ENCODE measurements at regions not wholly inside any gene's neighbourhood (a gene's known extent, or its start where the extent isn't known, plus 50 kb on each side); places are given as distances from the start of the nearest gene placed in this dataset.
A peak's percentile ranks its signal among the peaks of the same experiment; 100 is the strongest.

DNA sequence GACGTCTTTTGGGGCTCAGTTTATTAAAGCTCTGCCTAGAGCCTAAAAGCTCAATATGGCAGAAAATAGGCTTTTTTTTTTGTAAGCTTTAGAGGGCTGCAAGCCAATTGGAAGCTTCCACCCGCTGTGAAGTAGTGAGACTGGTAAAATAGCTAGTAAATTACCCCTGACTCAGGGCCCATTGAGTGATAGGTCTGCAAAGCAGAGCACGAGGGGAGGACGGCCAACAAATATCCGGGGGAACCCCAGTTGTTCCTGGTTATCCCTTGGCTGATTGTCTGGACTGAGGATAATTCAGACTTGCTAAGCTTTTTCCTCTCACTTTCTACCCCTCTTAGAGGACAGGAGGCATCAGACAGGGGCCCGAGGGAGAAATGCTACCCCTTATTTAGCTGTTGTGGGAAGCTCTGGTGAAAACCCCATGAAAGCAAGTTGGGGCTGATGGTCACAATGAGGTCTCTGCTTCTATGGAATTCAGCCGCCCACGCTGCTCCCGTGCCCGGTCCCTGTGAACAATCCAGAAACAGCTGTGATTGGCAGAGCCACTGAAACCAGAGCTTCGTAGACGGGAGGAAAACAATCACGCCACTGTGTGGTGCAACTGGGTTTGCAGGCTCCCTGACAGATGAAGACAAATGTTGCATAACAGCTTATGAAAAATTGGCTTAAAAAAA is 141.9 kb upstream of the LGALSL start:
- DNase-seq (ENCODE audit: insufficient read length, low spot score): no peak
- no peak for FAIRE-seq

- DNase-seq (ENCODE audit: insufficient read length, low spot score): no peak
- FAIRE-seq: no peak
Observed at GRCh38 chr2:64312622-64313397, 141.2 kb upstream of the LGALSL start.

GRCh38 chr2:64313398-64313723 is 140.6 kb upstream of the LGALSL start:
- DNase-seq (ENCODE audit: insufficient read length, low spot score): no peak

DNA sequence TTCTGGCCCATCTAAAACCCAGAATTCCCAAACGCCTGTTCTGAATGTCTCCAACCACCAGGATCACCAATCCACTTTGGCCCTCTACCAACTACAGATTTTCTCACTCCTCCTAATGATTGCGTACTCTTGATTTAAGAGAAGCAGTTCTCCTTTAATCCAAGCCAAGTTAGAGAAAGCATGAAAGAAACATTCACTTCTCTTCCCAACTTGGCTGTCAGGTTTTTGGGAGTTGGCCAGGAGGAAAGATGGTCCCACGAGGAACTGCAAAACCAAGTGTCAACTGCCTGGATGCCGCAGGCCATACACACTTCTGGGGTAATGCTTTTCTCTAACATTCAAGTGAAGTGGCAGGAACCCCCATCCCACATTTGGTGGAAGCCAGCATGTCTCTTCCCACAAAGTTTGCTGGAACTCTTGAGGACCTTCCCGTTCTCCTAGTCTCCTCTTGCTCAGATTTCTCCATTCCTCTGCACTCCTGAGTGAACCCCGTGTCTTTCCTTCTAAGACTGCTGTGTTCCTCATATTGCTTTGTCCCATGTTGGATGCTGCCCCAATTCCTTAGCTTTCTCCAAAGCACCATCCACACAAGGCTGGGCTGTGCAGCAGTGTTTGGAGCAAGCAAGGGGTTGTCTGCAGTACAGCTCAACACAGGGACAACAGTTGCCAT is 138.5 kb upstream of the LGALSL start:
- DNase-seq (ENCODE audit: insufficient read length, low spot score) (no peak), FAIRE-seq (no peak)

More at GRCh38 chr2:64313398-64313723, 140.6 kb upstream of the LGALSL start:
- no peak for FAIRE-seq

DNA sequence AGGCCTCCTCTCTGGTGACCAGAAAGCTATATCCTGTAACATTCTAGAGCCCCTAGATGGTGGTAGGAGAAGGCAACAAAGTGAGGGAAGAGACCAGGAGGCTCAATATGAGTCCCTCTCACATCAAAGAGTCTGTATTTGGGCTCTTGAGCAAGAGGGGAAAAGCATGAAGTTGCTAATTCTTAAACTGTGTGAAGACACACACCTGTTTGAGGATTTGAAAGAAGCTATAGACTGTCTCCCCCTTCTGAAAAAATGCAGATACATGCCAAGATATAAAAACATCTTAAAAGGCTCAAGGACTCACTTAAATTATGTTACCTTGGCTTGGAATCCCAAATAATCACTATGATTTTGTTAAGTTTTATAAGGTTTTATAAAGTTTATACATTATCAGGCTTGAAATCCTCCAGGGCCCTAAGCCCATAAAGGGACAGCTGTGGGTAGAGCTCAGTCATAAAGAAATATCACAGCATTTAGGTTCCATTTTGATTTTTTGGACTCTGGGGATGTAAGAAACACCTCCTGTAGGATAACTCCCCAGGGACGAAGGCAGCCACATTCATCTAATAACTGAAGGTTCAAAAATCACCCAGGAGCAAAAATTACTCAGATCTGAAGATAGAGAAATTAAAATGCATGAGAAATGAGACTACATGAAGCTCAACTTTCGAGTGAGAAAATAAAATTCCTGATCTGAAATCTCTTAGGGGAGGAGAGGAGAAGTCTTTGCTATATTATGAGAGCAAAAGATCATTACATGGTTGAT is 136.1 kb upstream of the LGALSL start:
- DNase-seq (ENCODE audit: insufficient read length, low spot score): no peak
- FAIRE-seq: peak; percentile 45

DNA sequence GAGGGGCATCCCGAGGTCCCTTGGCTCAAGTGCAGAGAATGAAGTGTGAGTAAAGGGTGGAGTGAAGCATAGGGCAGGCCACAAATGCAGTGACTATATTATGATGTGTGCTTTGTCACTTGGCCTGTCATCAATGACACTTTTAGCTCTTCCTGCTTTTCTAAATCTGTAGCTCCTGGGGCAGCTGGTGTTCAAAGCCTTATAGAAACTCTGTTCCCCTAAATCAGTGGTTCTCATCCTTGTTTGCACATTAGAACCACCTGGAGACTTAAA is 135.6 kb upstream of the LGALSL start:
- DNase-seq (ENCODE audit: insufficient read length, low spot score) (no peak), FAIRE-seq (no peak)

DNA sequence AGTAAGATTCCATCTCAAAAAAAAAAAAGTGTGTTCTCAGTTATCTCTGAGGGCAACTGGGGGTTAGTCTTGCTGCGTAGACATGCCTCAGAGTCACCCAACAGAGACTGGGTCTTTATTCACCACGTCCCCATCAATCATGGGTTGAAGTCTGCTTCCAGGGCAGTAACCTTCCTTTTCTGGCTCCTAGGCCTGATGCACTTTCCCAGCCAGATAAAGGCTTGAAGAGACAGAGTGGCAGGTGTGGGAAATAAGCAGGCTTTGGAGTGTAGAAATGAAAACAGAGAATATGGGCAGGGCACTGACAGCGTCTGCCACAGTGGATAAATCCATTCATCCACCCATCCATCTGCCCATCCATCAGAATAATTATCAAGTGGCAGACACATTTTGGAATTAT is 134.1 kb upstream of the LGALSL start:
- DNase-seq (ENCODE audit: insufficient read length, low spot score): no peak
- no peak for FAIRE-seq

DNA sequence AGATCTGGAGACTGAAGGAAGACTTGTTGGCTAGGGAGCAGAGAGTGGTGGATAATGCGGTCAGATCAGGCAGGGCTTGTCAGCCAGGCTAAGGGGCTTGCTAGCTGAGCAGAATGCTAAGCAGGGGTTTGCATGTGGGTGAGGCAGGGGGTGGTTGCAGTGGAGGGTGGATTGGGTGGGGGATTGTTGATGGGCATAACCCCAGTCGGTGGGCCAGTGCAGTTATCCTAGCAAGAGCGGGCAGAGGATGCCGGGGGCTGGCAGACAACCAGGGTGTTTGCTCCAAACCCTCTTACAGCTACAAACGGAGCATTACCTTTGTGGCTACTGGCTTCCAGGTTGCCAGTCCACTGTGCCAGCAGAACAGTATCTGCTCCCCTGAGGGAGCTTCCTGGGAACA is 131.5 kb upstream of the LGALSL start:
- DNase-seq (ENCODE audit: insufficient read length, low spot score) (no peak), FAIRE-seq (no peak)

- FAIRE-seq: no peak
- no peak for DNase-seq (ENCODE audit: insufficient read length, low spot score)
Observed at GRCh38 chr2:64323197-64323596, 130.8 kb upstream of the LGALSL start.

DNA sequence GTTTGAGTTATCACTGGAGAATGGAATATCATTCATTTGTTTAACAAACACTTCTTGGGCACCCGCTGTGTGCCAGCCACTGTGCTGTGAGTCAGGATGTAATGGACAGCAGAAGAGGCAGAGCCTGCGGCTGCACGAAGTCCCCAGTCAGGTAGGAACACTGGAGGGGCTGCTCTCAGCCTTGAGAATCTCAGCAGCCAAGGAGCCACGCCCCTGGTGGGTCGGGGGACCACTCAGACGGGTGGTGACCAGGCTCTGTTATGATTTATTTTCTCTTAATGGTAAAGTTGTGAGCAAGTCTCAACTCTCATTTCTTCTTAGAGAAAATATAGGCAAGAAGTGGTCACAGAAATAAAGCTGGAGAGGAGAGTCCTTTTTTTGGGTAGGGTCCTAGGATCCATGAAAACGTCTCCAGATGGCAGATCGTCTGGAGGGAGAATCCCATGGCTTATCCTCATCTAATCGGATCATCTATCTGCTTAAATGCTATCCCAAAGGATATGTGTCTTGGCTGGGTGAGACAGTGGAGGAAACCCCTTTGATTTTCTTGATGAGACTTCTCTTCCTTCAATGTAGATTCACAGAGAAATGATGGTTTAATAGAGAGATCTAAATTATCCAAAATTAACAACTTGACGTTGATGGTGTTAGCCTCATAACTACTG is 129.1 kb upstream of the LGALSL start:
- FAIRE-seq: no peak
- no peak for DNase-seq (ENCODE audit: insufficient read length, low spot score)

GRCh38 chr2:64325477-64325851 is 128.5 kb upstream of the LGALSL start:
- no peak for DNase-seq (ENCODE audit: insufficient read length, low spot score)
- FAIRE-seq: no peak

DNA sequence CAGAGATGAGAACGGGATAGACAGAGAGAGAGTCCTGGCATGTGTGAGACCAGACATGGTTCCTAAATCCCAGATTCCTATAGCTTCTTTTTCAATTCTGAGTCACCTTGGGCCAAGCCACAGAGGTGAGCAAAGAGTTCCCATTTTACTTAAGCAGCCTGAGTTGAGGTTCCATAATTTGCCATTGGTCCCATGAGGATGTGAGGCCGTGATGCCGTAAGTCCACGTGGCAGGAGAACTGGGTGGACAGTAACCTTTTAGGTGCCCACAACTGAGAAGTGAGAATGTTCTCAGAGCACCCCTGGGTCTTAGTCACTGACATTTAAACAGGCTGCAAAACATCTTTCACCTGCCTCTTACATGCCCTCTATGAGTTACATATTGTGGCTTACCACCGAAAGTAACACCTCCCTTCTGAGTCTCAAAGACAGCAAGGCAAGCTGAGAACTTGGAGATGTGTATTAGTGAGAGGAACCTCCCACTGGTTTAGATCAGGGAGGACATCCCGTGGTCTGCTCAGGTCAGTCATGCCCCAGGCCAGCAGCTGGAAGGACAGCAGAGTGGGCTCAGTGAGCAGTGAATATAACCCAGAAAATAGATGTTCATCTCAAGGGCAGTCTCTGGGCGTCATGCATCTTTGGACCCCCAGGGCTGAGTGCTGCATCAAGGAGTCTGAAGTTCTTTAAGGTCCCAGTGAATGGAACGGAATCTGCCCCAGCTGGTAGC is 127.9 kb upstream of the LGALSL start:
- DNase-seq (ENCODE audit: insufficient read length, low spot score) (peak; percentile 61), FAIRE-seq (peak; percentile 100)

DNA sequence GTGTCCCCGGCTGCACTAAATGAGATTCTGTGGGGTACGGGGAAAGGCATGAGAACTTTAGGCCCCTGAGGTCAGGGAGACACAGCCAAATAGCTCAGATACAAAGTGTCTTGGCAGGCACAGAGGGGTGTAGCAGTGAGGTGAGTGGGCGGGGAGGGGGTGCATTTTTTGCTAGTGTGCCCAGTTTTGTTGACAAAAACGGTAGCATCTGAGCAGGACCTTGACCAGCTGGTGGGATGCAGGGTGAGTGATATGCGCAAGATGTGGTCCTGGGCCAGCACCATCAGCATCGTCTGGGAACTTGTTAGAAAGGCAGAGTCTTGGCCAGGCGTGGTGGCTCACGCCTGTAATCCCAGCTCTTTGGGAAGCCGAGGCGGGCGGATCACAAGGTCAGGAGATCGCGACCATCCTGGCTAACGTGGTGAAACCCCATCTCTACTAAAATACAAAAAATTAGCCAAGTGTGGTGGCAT is 127.3 kb upstream of the LGALSL start:
- FAIRE-seq (no peak), DNase-seq (ENCODE audit: insufficient read length, low spot score) (no peak)

GRCh38 chr2:64327129-64327509 is 126.8 kb upstream of the LGALSL start:
- FAIRE-seq: no peak
- no peak for DNase-seq (ENCODE audit: insufficient read length, low spot score)

GRCh38 chr2:64327510-64328414 is 126.2 kb upstream of the LGALSL start:
- no peak for DNase-seq (ENCODE audit: insufficient read length, low spot score)

DNA sequence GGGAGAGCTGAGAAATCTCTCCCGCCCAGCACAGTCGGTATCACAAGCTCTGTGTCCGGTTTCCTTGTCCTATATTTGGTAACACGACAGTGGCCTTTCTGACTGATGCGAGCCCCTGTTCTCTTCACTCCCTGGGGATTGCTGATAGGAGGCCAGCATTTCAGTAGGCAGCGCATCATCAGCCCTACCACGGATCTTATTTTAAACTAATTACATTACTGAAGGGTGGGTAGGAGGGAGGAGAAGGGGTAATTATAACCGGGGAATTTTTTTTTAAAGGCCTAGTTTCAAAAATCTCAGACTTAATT is 125.6 kb upstream of the LGALSL start:
- DNase-seq (ENCODE audit: insufficient read length, low spot score) (no peak), FAIRE-seq (peak; percentile 45)

More at GRCh38 chr2:64327510-64328414, 126.2 kb upstream of the LGALSL start:
- peak; percentile 91 for FAIRE-seq

- FAIRE-seq: no peak
- DNase-seq (ENCODE audit: insufficient read length, low spot score): no peak
Observed at GRCh38 chr2:64328756-64329155, 125.2 kb upstream of the LGALSL start.

GRCh38 chr2:64329848-64330247 is 124.1 kb upstream of the LGALSL start:
- no peak for FAIRE-seq
- no peak for DNase-seq (ENCODE audit: insufficient read length, low spot score)

Data from GM19239 (cell line).